Prostate gland (tissue), 2 donors: ENCODE measurements at regions not wholly inside any gene's neighbourhood (a gene's known extent, or its start where the extent isn't known, plus 50 kb on each side); places are given as distances from the start of the nearest gene placed in this dataset.

Experiments used
- DNase-seq: peaks from one replicate; pipeline ENCODE4 v3.0.0-alpha.2; 2019; ENCODE audit warnings: low spot score
- H3K27ac ChIP-seq, 2 donors: fragments of 200-600 bp; sonication (generic); 2 replicates each; pipeline ENCODE4 v1.5.1; 2017 to 2019
- H3K27me3 ChIP-seq: fragments of 200-600 bp; sonication (generic); replicated peaks from 2 replicates; pipeline ENCODE4 v1.5.1; 2019; ENCODE audit not compliant: insufficient read depth
- H3K36me3 ChIP-seq, 2 donors: fragments of 200-600 bp; sonication (generic); 1 replicate in 1 of 2; 2 replicates in 1 of 2; pipeline versions ENCODE4 v1.5.1 to v1.8.1; 2017 to 2019
- H3K4me1 ChIP-seq: fragments of 200-600 bp; sonication (generic); replicated peaks from 2 replicates; pipeline ENCODE4 v1.5.1; 2019
- H3K4me3 ChIP-seq, 2 donors: fragments of 200-600 bp; sonication (generic); 2 replicates each; pipeline ENCODE4 v1.5.1; 2017 to 2019
- H3K9me3 ChIP-seq: fragments of 200-600 bp; sonication (generic); 2 replicates; pipeline ENCODE4 v1.5.1; 2017
- POLR2A ChIP-seq: fragments of 450-650 bp; IDR thresholded peaks from one replicate; pipeline ENCODE4 v1.6.1; 2016; ENCODE audit warnings: antibody characterized with exemption, mild to moderate bottlenecking
- POLR2AphosphoS5 ChIP-seq: sonication (generic); formaldehyde crosslinking; IDR thresholded peaks from one replicate; pipeline ENCODE4 v1.6.1; 2017; ENCODE audit warnings: antibody characterized with exemption
- WGBS: methylation state at CpG from one replicate; pipeline ENCODE4 v1.1.5; 2018; 5-methylcytosine and 5-hydroxymethylcytosine counted together
- intact Hi-C: fragments of 100-400 bp; cut with DNase I; formaldehyde crosslinking; loops from one replicate; pipeline ENCODE4 v1.14.2; 2022
- TF ChIP-seq, protein P1 (sequence below), 4 experiments: fragments of 200-600 bp in 2 of 4; fragments of 450-650 bp in 2 of 4; sonication (generic) in 2 of 4; IDR thresholded peaks; 1 replicate in 3 of 4; 2 replicates in 1 of 4; pipeline ENCODE4 v1.5.1; 2016 to 2019; ENCODE audit warnings: antibody characterized with exemption in 4 of 4, mild to moderate bottlenecking in 2 of 4, moderate library complexity in 2 of 4

DNA sequence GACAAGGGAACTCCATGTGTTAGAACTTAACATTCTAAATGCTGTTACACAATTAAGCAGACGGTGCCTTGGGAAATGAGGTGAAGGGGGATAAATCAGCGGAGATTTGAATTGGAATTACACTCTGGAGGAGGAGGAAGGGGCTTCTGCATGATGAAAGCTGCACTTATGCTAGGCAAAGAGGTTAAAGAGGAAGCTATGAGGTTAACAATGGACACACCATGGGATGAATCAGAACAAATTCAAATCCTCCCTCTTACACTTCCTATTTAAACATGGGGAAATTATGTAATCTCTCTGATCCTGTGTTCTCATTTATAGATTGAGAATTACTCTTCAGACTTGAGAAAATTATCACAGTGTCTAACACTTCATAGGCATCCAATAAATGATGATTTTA is 121.5 kb upstream of the SIX2 start:
- Histone ChIP-seq H3K27ac (no peak overlapping the region), H3K36me3 (no peaks in the 10 kb centered on the region), H3K27me3 (no peaks in the 10 kb centered on the region), H3K9me3 (no peaks in the 10 kb centered on the region), H3K4me1 (no peaks in the 10 kb centered on the region), H3K4me3 (no peak overlapping the region)
- TF ChIP-seq POLR2AphosphoS5 (no peak), POLR2A (no peak)
- TF ChIP-seq, protein P1, sequence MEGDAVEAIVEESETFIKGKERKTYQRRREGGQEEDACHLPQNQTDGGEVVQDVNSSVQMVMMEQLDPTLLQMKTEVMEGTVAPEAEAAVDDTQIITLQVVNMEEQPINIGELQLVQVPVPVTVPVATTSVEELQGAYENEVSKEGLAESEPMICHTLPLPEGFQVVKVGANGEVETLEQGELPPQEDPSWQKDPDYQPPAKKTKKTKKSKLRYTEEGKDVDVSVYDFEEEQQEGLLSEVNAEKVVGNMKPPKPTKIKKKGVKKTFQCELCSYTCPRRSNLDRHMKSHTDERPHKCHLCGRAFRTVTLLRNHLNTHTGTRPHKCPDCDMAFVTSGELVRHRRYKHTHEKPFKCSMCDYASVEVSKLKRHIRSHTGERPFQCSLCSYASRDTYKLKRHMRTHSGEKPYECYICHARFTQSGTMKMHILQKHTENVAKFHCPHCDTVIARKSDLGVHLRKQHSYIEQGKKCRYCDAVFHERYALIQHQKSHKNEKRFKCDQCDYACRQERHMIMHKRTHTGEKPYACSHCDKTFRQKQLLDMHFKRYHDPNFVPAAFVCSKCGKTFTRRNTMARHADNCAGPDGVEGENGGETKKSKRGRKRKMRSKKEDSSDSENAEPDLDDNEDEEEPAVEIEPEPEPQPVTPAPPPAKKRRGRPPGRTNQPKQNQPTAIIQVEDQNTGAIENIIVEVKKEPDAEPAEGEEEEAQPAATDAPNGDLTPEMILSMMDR (IDR thresholded peaks at IDR 0.05), result no peak
- no peak for DNase-seq
- intact Hi-C loops, result no loop called here
- WGBS, result 87% methylated on average over 2 of the region's 2 CpGs

- Histone ChIP-seq H3K36me3 (no peaks in the 10 kb centered on the region), H3K27me3 (no peaks in the 10 kb centered on the region), H3K9me3 (no peaks in the 10 kb centered on the region), H3K27ac (no peak overlapping the region), H3K4me3 (no peak overlapping the region), H3K4me1 (no peaks in the 10 kb centered on the region)
- DNase-seq, result no peak
- WGBS, result 78% methylated on average over 1 of the region's 1 CpG
- TF ChIP-seq, protein P1 (IDR thresholded peaks at IDR 0.05), result no peak
- TF ChIP-seq POLR2A (no peak), POLR2AphosphoS5 (no peak)
- intact Hi-C loops, result no loop called here
Observed at GRCh38 chr2:45128580-45128997, 119.3 kb upstream of the SIX2 start.

DNA sequence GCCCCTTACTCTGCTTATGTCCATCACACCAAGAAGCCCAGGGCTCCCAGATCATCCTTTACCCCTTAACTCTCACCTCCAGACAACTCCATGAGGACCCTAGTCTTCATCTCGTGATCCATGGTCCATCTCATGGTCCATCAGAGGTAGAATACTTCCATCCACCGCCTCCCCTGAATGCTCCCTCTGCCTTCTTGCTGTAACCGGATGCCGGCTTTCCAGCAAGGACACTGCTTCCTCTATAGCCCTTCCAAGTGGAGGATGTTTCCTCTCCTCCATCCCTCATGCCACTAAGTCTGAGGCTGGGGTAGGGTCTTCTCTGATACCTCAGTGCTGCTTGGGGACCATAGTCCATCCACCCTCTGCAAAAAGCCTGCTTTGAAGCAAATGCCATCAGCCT is 118.6 kb upstream of the SIX2 start:
- no peak overlapping the region for H3K4me3 ChIP-seq
- H3K27me3 ChIP-seq, result no peaks in the 10 kb centered on the region
- no peak overlapping the region for H3K27ac ChIP-seq
- no peaks in the 10 kb centered on the region for H3K9me3 ChIP-seq
- no peaks in the 10 kb centered on the region for H3K4me1 ChIP-seq
- DNase-seq, result no peak
- intact Hi-C loops, result no loop called here
- 91% methylated on average over 4 of the region's 4 CpGs for WGBS
- TF ChIP-seq, protein P1 (IDR thresholded peaks at IDR 0.05), result no peak
- TF ChIP-seq POLR2AphosphoS5 (no peak), POLR2A (no peak)
- no peaks in the 10 kb centered on the region for H3K36me3 ChIP-seq

GRCh38 chr2:45127321-45127720 is 118.1 kb upstream of the SIX2 start:
- Histone ChIP-seq H3K4me1 (no peaks in the 10 kb centered on the region), H3K9me3 (no peaks in the 10 kb centered on the region), H3K36me3 (no peaks in the 10 kb centered on the region), H3K27ac (no peak overlapping the region), H3K27me3 (no peaks in the 10 kb centered on the region), H3K4me3 (no peak overlapping the region)
- intact Hi-C loops, result no loop called here
- 91% methylated on average over 6 of the region's 6 CpGs for WGBS
- TF ChIP-seq, protein P1 (IDR thresholded peaks at IDR 0.05), result no peak
- TF ChIP-seq POLR2A (no peak), POLR2AphosphoS5 (no peak)
- no peak for DNase-seq

DNA sequence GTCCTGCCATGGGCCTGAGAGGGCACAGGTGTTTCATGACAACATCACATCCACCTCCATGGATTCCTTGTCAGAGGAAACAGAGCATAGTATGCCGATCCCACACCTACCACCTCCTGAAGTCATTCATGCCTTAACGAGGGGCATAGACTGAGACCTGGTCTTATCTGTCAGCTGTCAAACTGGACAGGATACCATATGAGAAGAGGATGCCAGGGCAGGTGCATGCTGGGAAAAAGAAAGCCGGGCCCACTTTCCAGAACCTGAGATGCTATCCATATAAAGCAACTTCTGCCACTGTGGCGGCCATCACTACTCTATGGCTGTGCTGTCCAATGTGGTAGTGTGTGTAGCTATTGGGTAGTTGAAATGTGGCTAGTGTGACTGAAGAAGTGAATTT is 116.0 kb upstream of the SIX2 start:
- 92% methylated on average over 4 of the region's 4 CpGs for WGBS
- no peak overlapping the region for H3K4me3 ChIP-seq
- no peaks in the 10 kb centered on the region for H3K9me3 ChIP-seq
- TF ChIP-seq, protein P1 (IDR thresholded peaks at IDR 0.05), result no peak
- no peak for TF ChIP-seq POLR2A
- no peak for TF ChIP-seq POLR2AphosphoS5
- H3K27ac ChIP-seq, result no peak overlapping the region
- DNase-seq, result no peak
- H3K4me1 ChIP-seq, result no peaks in the 10 kb centered on the region
- intact Hi-C loops, result no loop called here
- H3K36me3 ChIP-seq, result no peaks in the 10 kb centered on the region
- H3K27me3 ChIP-seq, result no peaks in the 10 kb centered on the region
